ENCODE measurements at regions not wholly inside any gene's neighbourhood (a gene's known extent, or its start where the extent isn't known, plus 50 kb on each side); places are given as distances from the start of the nearest gene placed in this dataset.

DNA sequence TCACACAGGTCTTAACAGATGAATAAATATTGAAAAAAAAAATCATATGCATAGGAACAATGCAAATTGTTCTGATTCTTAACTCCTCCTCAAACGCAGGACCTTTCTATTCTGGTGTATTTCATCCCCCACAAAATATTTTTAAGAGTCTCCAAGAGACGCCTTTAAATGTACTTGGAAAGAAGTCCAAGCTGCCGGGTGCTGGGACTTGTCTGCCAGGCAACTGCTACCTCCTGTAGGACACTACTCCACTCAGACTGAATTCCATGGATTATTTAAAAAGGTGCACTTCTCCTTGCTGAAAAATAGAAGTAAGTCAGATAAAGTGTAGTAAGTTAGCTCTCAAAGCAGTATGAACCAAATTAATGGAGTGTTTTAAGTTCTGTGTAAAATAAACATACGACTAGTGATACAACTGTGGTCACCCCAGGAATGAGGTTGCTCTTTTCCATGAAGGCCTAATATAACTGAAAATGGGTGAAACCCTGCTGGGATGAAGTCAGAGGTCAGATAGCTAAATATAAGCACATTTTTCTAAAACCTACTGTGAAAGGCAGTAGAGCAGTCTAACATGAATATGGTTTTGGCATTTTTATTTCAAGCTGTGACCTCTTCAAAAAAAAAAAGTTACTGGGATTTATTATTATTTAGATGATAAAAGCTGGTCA is 189.2 kb upstream of the PBX1 start:
- no peak for DNase-seq (ENCODE audit: low read depth)
- TF ChIP-seq, protein P1, sequence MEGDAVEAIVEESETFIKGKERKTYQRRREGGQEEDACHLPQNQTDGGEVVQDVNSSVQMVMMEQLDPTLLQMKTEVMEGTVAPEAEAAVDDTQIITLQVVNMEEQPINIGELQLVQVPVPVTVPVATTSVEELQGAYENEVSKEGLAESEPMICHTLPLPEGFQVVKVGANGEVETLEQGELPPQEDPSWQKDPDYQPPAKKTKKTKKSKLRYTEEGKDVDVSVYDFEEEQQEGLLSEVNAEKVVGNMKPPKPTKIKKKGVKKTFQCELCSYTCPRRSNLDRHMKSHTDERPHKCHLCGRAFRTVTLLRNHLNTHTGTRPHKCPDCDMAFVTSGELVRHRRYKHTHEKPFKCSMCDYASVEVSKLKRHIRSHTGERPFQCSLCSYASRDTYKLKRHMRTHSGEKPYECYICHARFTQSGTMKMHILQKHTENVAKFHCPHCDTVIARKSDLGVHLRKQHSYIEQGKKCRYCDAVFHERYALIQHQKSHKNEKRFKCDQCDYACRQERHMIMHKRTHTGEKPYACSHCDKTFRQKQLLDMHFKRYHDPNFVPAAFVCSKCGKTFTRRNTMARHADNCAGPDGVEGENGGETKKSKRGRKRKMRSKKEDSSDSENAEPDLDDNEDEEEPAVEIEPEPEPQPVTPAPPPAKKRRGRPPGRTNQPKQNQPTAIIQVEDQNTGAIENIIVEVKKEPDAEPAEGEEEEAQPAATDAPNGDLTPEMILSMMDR (conservative IDR thresholded peaks at IDR 0.05; ENCODE audit: control insufficient read depth, insufficient read depth, low read depth, low read length), result no peak
- H3K4me3 ChIP-seq (ENCODE audit: control insufficient read depth, low read depth, low read length), result no peak overlapping the region

- H3K4me3 ChIP-seq (ENCODE audit: control insufficient read depth, low read depth, low read length), result no peak overlapping the region
- TF ChIP-seq, protein P1 (conservative IDR thresholded peaks at IDR 0.05; ENCODE audit: control insufficient read depth, insufficient read depth, low read depth, low read length), result no peak
- peak; percentile 88 for DNase-seq (ENCODE audit: low read depth)
Observed at GRCh38 chr1:164380893-164381292, 178.1 kb upstream of the PBX1 start.

DNA sequence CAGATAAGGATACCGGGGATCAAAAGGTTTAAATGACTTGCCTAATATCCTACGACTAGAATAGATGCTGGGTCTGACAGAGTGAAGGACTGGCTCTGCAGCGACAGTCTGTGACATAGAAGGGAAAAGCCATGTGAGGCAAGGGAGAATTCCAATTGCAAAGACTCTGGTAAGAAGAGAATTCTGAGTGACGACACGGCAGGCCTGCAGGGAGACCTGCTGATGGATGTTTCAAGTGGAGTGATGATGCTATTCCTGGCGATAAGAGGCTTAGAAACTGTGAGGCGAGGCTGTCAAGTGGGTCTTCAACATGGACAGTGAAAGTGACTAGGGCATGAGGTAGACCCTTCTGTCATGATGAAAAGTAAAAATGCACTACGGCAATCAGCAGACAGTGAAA is 176.6 kb upstream of the PBX1 start:
- H3K4me3 ChIP-seq (ENCODE audit: control insufficient read depth, low read depth, low read length), result no peak overlapping the region
- DNase-seq (ENCODE audit: low read depth), result no peak
- TF ChIP-seq, protein P1 (conservative IDR thresholded peaks at IDR 0.05; ENCODE audit: control insufficient read depth, insufficient read depth, low read depth, low read length), result no peak

DNA sequence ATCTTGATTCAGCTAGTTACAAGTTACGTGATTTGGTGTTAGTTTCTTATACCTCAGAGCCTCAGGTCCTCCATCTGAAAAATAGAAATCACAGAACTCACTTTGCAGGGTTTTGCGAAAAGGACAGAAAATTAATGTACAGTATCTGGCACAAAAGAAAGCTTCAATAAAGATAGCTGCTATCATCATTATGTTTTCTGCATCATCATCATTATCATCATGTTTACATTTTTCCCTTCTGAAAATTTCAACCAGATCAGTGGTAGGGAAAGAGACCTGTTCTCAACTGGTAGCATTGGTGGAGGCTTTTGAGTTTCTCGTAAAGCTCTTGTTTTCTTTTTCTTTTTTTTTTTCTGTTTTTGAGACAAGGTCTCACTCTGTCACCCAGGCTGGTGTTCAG is 174.7 kb upstream of the PBX1 start:
- TF ChIP-seq, protein P1 (conservative IDR thresholded peaks at IDR 0.05; ENCODE audit: control insufficient read depth, insufficient read depth, low read depth, low read length), result no peak
- H3K4me3 ChIP-seq (ENCODE audit: control insufficient read depth, low read depth, low read length), result no peak overlapping the region
- no peak for DNase-seq (ENCODE audit: low read depth)

GRCh38 chr1:164417016-164417704 is 141.8 kb upstream of the PBX1 start:
- H3K4me3 ChIP-seq (ENCODE audit: control insufficient read depth, low read depth, low read length), result no peak overlapping the region
- TF ChIP-seq, protein P1 (conservative IDR thresholded peaks at IDR 0.05; ENCODE audit: control insufficient read depth, insufficient read depth, low read depth, low read length), result no peak
- DNase-seq (ENCODE audit: low read depth), result no peak

DNA sequence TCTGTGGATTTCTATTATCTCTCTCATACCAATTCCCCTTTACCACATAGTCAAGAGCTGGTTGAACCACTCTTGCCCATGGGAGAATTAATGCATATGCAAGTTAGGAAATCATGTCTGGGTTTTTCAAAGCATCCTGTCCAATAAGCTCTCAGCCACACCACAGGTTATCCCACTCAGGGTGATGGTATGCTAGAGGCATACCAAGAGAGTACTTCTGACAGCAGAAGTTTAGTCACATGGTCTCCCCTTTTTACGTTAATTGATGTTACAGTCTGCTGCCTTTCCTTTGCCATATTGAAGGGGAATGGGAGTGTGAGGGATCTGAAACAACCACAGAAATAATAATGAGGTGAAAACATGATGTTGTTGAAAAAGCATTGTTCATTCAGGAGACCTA is 135.8 kb upstream of the PBX1 start:
- DNase-seq (ENCODE audit: low read depth), result no peak

More for the DNA sequence above, 135.8 kb upstream of the PBX1 start:
- no peak overlapping the region for H3K4me3 ChIP-seq (ENCODE audit: control insufficient read depth, low read depth, low read length)
- TF ChIP-seq, protein P1 (conservative IDR thresholded peaks at IDR 0.05; ENCODE audit: control insufficient read depth, insufficient read depth, low read depth, low read length), result no peak

All from fibroblast of mammary gland (primary cell).